ENCODE measurements at regions not wholly inside any gene's neighbourhood (a gene's known extent, or its start where the extent isn't known, plus 50 kb on each side); places are given as distances from the start of the nearest gene placed in this dataset.
"Not testable (repeated sequence)": the region's sequence is repeated elsewhere in the genome, so short reads cannot be mapped to it uniquely, and the experiment has no call there.

GRCh38 chr2:176427549-176427948 is 158.3 kb downstream of the MTX2 start:
- DNase-seq, result peak; percentile 34

DNA sequence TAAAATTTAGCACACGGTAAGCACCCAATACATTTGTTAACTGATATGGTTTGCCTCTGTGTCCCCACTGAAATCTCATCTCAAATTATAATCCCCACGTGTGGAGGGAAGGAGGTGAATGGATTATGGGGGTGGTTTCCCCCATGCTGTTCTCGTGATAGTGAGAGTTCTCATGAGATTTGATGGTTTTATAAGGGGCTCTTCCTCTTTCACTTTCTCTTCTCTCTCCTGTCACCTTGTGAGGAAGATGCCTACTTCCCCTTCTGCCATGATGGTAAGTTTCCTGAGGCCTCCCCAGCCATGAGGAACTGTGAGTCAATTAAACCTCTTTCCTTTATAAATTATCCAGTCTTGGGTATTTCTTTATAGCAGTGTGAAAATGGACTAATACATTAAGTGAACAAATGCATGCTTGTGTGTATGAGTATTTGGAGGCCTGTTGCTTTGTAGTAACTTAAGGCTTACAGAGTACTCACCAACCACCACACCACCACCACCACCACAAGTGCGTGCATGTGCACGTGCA is 159.8 kb downstream of the MTX2 start:
- not testable (repeated sequence) for DNase-seq

DNA sequence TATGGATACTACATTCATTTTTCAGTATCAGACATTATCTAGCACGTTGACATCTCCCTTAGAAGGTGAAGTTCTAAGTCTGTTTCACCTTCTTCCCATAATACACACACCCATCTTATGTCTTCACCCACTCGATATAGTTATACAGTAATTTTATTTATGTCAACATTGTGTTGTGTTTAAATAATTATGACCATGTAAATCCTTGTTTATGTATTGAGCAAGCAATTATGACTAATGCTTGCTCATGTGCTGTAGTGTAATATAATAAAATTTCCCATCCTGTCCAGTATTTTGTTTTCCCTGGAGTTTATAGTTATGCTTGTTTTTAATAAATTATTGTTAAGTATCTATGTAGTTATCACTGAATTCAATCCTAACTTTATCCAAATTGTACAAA is 163.2 kb downstream of the MTX2 start:
- no peak for DNase-seq

DNA sequence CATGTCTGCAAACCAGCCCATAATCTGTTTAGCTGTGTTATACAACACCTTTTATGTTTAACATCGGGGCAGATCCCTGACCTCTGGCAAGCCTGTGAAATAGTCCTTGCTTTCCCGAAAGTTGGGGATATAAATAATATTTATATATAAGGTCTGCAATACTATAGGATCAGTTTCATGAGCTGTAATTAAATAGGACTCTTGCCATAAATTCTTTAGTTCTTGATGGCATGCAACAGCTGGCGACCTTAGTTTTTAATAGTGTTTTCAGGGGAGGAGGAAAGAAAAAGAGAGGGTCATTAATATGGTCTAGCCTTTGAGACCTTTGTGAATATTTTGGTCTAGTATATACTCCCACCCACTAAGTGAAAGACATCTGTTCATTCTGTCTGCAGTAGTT is 166.5 kb downstream of the MTX2 start:
- DNase-seq, result no peak

GRCh38 chr2:176443946-176444345 is 174.7 kb downstream of the MTX2 start:
- DNase-seq, result no peak

DNA sequence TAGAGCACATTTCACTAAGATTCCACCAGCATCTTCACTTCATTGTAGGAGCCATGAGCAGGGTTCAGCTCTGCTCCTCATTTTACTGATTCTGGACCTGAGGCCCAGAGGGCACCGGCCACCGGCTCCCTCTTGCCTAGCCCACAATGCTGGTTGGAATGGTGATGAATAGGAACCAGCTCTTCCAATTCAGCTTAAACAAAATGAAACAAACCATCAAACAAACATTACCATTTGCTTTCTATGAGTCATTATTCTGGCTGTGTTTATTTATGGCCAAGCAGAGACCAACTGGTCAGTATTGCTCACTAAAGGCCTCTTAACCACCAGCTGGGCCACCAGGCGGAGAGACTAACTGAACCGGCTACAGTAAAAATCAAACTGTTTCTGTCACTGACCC is 176.7 kb downstream of the MTX2 start:
- DNase-seq, result no peak

DNA sequence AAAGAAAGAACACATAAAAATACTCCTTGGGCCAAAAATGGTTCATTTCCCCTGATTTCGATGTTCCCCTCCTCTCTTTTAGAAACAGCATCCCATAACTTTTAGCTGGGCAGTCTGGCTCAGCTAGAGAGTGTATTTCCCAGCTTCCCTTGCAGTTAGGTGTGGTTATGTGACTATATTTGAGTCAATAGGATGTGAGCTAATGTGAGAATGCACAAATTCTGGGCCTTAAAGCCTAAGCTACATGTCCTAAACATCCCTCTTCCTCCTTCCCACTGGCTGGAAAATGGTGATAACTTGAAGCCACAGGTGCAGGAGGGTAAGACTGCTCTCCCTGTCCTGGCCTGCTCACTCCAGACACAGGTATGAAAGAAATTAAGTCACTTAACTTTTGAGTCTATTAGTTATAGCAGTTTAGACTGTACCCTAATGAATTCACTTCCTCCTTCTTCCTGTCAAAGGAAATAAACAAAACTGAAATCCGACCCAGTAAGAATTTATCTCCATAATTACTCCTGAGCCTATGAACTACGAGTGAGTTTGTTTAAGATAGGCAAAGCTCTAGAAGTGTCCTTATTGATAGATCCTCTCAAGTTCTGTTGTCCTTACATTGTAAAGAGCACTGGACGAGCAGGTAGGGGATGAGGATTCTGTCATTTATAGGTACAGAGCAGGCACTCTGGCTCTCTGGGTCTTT is 177.6 kb downstream of the MTX2 start:
- DNase-seq, result no peak

DNA sequence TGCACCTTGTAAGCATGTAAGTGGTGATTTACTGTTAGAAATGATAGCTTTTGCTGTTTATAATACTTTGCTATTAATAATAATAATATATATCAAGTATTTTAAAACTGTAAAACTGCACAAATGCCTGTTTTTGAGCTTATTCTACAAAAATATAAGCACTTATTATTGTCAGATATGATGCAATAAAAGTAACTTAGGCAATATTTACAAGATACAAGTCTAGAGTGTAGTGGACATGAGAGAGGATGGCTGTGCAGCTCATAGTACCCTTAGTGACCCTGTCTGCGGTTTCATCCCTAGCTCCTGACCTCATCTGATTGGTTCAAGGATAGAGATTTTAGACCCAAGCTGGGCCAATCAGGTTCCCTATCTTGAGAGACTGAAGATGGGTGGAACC is 178.4 kb downstream of the MTX2 start:
- no peak for DNase-seq

DNA sequence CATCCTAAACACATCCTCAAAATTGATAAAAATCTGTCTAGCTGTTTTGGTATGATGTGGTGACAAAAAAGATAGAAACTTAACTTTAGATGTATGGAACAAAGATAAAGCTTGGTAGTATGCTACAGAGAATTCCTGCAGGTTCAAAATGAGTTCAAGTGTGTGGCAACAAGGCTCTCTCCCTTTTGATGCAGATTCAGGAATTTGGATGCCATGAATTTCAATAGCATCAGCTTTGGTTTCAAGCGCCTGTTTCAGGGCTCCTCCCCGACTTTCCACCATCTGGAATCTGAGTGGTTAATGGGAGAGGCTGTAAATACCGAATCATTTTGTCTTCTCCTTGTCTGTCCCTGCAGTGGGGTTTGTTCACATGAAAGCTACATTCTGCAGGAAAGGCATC is 180.6 kb downstream of the MTX2 start:
- DNase-seq, result no peak

GRCh38 chr2:176453784-176454183 is 184.5 kb downstream of the MTX2 start:
- no peak for DNase-seq

DNA sequence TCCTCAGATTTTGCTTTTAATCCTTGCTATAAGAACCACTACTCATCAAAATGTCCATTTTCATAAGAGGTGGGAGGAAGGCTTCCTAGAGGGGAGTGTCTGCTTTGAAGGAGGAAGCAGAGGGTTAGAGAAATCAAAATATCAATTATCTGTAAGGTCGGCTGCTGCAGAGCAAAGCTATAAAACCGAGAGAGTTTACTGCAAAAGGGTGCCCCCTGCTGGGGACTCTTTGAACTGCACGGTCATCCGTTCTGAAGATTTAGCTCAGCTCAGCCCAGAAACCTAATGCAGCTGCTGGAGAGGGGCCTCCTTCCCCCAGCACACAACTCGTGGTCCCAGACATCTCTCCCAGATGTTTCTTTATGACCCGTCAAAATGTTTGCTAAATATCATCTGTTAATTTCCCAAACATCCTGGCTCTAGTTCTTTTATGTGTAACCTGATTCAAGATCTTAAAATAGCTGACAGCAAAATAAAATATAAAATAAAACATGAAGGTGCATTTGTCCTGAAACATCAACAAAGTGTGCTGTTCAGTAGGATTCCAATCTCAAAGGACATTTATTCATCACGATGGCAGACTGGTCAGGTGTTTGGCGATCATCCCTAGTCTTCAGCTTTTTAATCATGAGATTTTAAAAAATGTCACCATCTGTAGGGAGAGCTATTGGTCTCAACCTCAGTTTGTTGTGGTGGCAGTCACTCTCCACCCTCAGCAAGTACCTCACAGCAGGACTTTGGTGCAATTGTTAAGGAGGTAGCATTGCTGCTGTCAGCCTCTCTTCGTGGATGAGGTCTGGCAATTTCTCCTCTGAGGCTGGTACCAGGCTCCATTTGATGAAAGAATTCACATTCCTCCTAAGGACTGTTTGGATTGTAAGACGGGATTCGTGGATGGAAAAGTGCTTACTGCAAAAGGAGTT is 185.9 kb downstream of the MTX2 start:
- DNase-seq, result peak; percentile 59

DNA sequence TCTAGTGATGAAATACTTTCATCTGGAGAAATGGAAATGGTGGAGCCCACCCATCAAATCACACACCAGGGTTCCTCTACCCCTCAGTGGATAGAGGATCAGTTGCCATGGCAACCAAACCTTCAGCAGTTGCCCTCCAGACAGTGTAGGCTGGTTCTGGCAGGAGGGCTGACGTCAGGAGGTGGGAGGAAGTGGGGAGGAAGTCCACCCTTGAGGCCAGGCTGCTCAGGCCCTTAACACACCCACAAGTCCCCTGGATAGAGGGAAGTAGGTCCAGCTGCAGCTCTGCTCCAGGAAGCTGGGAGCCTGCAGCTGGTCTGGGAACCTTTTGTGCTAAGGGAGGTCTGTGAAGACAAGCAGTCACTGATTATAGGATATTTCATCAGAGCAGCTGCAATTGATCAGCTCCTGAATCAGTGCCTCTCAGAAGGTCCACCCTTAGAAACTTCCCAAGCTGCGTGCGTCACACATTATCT is 186.6 kb downstream of the MTX2 start:
- DNase-seq, result peak; percentile 77

DNA sequence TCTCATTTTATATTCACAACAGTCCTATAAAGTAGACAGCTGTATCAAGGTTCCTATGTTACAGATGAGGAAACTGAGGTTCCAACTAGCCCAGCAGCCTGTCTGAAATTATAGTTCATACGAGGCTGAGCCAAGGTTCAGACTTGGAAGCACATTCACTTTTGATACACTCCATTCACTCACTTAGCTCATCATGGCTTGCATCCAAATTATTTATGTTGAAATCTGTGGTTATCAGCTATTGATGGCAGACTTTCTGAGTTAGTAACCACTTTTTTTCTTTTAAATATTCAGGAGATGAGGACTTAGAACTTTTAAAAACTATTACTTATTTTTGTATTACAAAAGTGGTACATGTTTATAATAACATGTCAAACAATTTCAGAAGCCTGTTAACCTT is 188.2 kb downstream of the MTX2 start:
- DNase-seq, result no peak

- no peak for DNase-seq
Measured at GRCh38 chr2:176461098-176461808, 192.0 kb downstream of the MTX2 start.

DNA sequence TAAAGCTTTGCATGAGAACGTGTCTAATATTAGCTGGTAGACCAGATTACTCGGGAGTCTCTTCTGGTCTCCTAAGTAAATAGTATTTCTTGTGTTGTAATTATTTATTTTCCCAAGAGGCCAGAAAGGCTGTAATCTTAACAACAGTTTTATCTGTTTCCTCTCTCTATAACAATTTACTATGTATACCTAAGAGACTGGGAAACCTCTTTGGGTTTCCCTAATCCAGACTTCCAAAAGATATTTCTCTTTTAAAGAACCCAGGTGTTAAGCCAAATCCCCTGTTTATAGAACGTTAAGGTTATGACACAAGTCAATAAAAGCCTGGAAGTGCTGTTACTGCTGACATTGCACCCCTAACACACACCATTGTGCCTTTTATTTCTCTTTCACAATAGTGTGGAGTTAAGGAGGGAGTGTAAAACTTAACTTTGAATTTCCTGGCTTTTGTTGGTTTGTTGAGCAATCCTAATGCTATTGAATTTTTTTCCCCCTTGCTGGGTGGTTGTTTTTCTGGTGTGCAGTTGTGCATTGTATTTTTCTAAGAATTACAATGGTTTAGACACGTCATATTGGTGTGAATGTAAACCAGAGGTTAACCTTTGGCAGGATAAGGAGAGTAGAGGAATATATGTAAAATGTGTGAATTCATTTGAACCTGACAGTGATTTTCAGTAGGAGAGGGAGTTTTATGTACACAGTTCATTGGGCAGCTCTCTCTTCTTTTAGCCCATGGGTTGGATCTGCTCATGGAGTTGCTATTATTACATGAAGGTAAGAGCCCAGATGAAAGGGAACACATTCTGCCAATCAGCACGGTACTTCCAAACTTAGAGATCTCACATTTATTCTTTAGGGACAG is 192.8 kb downstream of the MTX2 start:
- DNase-seq, result no peak

DNA sequence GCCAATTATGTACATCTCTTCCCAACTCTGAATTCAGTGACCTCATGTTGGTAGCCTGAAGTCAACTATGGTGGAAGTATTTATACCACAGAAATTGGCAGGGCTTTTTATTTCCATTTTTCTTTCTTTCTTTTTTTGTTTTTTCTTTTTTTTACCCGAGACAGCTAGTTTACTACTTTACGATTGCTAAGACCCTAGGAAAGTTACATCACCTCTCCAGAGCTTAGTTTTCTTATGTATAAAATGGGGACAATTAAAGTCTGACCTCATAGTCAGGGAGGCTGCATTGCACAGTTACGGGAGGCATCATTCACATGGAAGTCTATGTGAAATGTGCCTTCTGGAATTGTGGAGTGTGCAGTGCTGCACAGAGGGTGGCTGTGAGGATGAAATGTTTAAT is 194.3 kb downstream of the MTX2 start:
- no peak for DNase-seq

- peak; percentile 36 for DNase-seq
Measured at GRCh38 chr2:176464886-176465564, 195.8 kb downstream of the MTX2 start.

- DNase-seq, result no peak
Measured at GRCh38 chr2:176466918-176467452, 197.7 kb downstream of the MTX2 start.

DNA sequence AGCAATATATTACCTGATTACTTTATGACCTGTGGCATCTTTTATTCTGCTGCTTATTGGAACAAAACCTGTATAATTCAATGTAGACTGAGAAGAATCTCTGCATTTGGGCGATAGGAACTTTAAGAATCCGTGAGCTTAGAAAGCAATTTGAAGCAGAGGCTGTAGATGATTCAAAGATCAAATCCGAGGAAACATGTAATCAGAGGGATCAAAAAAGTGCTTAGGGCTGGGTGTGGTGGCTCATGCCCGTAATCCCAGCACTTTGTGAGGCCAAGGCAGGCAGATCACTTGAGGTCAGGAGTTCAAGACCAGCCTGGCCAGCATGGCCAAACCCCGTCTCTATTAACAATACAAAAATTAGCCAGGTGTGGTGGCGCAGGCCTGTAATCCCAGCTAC is 198.4 kb downstream of the MTX2 start:
- DNase-seq, result no peak

GRCh38 chr2:176468457-176469113 is 199.3 kb downstream of the MTX2 start:
- DNase-seq, result no peak

GRCh38 chr2:176470713-176471112 is 201.5 kb downstream of the MTX2 start:
- DNase-seq, result no peak

Data from SHP77 treated with DMSO at 0.1 percent for 48 hours (cell line).